ENCODE measurements at regions not wholly inside any gene's neighbourhood (a gene's known extent, or its start where the extent isn't known, plus 50 kb on each side); places are given as distances from the start of the nearest gene placed in this dataset.

DNA sequence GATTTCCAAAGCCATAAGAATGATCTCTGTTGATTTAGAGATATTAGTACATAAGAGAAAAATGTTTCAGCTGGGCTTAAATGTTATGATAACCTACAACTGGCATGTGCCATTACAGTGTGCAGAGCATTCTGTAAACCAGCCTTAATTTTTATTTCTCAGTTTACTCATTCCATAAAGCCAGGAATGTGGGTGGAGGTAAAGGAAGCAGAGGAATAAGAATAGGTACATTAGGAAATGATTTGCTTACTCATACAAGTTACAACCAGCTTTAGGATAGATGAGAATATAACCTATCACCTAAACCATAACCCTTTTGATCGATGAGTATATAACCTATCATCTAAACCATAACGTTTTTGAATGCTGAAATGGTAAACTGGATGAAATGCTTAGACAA lies 1394.7 kb upstream of the ACVR2A start:
- Histone ChIP-seq H3K4me3 (ENCODE audit: low read depth in 1 of 2, low read length in 1 of 2) (no peak overlapping the region), H3K4me1 (ENCODE audit: control insufficient read depth in 1 of 2, insufficient read depth in 1 of 2, low read depth in 1 of 2, low read length in 1 of 2) (no peaks in the 10 kb centered on the region), H3K9me3 (no peaks in the 10 kb centered on the region), H3K27me3 (no peaks in the 10 kb centered on the region), H3K27ac (no peak overlapping the region), H3K36me3 (no peaks in the 10 kb centered on the region)
- TF ChIP-seq, protein P1, sequence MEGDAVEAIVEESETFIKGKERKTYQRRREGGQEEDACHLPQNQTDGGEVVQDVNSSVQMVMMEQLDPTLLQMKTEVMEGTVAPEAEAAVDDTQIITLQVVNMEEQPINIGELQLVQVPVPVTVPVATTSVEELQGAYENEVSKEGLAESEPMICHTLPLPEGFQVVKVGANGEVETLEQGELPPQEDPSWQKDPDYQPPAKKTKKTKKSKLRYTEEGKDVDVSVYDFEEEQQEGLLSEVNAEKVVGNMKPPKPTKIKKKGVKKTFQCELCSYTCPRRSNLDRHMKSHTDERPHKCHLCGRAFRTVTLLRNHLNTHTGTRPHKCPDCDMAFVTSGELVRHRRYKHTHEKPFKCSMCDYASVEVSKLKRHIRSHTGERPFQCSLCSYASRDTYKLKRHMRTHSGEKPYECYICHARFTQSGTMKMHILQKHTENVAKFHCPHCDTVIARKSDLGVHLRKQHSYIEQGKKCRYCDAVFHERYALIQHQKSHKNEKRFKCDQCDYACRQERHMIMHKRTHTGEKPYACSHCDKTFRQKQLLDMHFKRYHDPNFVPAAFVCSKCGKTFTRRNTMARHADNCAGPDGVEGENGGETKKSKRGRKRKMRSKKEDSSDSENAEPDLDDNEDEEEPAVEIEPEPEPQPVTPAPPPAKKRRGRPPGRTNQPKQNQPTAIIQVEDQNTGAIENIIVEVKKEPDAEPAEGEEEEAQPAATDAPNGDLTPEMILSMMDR (IDR thresholded peaks at IDR 0.05), result no peak

DNA sequence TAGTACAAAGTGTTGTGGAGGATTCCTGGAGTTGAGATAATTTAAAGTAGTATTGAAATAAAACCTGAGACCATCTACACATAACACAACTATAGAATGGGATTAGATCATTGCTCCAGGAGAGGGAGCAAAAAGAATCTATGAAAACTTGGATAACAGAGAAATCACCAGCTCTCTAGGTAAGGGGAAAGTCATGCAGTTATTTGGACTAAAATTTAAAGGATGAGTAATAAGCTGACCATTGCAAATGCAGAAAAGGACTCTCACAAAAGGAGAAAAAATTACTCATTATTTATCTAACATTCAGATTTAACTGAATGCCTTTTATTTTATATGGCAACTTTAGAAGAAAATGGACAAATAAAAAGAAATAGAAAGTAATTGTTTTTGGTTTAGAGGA lies 1399.8 kb upstream of the ACVR2A start:
- H3K27ac ChIP-seq, result no peak overlapping the region
- no peaks in the 10 kb centered on the region for H3K36me3 ChIP-seq
- H3K27me3 ChIP-seq, result no peaks in the 10 kb centered on the region
- no peaks in the 10 kb centered on the region for H3K9me3 ChIP-seq
- TF ChIP-seq, protein P1 (IDR thresholded peaks at IDR 0.05), result no peak
- no peaks in the 10 kb centered on the region for H3K4me1 ChIP-seq (ENCODE audit: control insufficient read depth in 1 of 2, insufficient read depth in 1 of 2, low read depth in 1 of 2, low read length in 1 of 2)
- no peak overlapping the region for H3K4me3 ChIP-seq (ENCODE audit: low read depth in 1 of 2, low read length in 1 of 2)

DNA sequence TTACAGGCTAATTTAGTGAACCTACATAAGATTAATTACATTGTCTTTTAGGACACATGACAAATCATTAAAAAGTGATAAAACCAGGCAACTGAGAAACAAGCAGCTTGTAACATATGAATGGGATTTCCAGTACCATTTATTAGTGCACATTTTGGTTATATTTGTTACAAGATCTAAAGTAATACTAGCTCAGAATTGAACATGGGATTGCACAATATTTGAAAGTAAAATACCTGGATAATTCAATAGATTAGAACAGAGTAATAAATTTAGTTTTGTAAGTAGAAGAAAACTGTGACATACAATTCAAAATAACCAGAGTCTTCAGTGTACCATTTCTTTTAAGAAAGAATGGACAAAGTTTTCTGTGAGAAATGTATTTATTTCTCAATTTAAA lies 1400.7 kb upstream of the ACVR2A start:
- Histone ChIP-seq H3K27ac (no peak overlapping the region), H3K4me1 (ENCODE audit: control insufficient read depth in 1 of 2, insufficient read depth in 1 of 2, low read depth in 1 of 2, low read length in 1 of 2) (no peaks in the 10 kb centered on the region), H3K4me3 (ENCODE audit: low read depth in 1 of 2, low read length in 1 of 2) (no peak overlapping the region), H3K9me3 (no peaks in the 10 kb centered on the region), H3K27me3 (no peaks in the 10 kb centered on the region), H3K36me3 (no peaks in the 10 kb centered on the region)
- TF ChIP-seq, protein P1 (IDR thresholded peaks at IDR 0.05), result no peak

DNA sequence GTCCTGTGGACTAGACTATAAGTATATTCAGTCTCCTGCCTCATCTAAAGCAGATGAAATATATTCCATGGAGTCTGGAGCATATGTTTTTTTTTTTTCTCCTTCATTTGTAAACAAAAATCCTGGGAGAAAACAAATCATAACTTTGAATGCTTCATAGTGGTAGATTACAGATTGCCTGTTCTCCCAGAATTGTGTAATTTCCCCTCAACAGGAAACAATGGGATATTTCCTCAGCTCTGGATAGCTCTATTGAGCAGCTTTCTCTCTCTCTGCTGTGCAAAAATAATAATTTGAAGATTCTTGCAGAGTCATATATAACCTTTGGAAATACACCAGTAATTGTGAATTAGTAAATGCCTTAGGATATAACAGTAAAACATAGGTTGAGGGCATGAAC lies 1406.6 kb upstream of the ACVR2A start:
- TF ChIP-seq, protein P1 (IDR thresholded peaks at IDR 0.05), result no peak
- Histone ChIP-seq H3K36me3 (no peaks in the 10 kb centered on the region), H3K27ac (no peak overlapping the region), H3K9me3 (no peaks in the 10 kb centered on the region), H3K4me1 (ENCODE audit: control insufficient read depth in 1 of 2, insufficient read depth in 1 of 2, low read depth in 1 of 2, low read length in 1 of 2) (no peaks in the 10 kb centered on the region), H3K4me3 (ENCODE audit: low read depth in 1 of 2, low read length in 1 of 2) (no peak overlapping the region), H3K27me3 (no peaks in the 10 kb centered on the region)

DNA sequence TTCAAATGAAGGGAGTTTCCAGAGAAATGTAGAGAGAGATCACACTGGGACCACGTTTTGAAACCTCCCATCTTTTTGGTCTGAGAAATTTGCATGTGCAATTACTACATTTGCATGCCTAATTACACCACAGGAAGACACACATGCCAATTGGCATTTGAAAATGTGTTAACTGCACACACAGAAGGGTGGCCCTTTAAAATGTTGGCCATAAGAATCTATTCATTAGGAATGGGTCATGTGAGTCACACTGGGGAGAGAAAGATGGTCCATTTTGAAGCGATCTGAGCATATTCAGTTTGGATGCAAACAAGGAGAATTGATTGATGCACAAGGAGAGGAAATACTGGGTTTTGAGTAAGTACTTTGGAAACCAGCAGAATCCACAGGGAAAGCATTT lies 1407.1 kb upstream of the ACVR2A start:
- no peak overlapping the region for H3K4me3 ChIP-seq (ENCODE audit: low read depth in 1 of 2, low read length in 1 of 2)
- no peak overlapping the region for H3K27ac ChIP-seq
- H3K9me3 ChIP-seq, result no peaks in the 10 kb centered on the region
- no peaks in the 10 kb centered on the region for H3K27me3 ChIP-seq
- no peaks in the 10 kb centered on the region for H3K36me3 ChIP-seq
- H3K4me1 ChIP-seq (ENCODE audit: control insufficient read depth in 1 of 2, insufficient read depth in 1 of 2, low read depth in 1 of 2, low read length in 1 of 2), result no peaks in the 10 kb centered on the region
- TF ChIP-seq, protein P1 (IDR thresholded peaks at IDR 0.05), result no peak

All from neutrophil (primary cell).